Stimulated activated CD4-positive, alpha-beta T cell treated with anti-CD3 and anti-CD28 coated beads, TNF-alpha, amount 100 ng/mL, for 1 hour (primary cell): ENCODE measurements at regions not wholly inside any gene's neighbourhood (a gene's known extent, or its start where the extent isn't known, plus 50 kb on each side); places are given as distances from the start of the nearest gene placed in this dataset.

Experiments used
- DNase-seq, 3 donors: peaks; one replicate each; pipeline ENCODE4 v3.0.0-alpha.2; 2020; ENCODE audit warnings: low read depth in 3 of 3, low spot score in 1 of 3

DNA sequence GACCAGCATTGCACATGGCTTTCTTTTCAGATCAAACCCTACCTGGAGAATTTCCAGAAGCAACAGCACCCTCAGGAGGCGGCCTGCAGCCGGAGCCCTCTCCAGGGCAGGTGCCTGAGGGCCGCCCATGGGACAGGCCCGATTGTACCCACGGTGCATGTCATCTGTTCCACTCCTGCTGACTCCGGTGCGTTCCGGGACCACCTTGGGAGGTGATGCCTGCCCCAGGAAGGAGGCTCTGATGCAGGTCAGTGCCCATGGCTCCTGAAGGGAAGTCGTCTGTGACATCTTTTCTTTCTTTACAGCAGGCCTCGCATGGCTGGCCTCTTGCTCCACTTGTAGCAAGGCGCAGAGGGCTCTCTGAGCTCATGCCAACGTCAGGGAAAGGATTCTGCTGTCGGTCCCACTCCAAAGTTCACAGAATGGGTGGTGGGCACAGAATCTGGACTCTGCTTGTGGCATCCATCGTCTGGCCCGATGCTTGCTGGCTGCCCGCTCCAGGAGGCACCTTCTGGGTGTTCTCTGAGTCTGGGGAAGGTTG is 160.7 kb upstream of the RTL1 start:
- DNase-seq: no peak

DNA sequence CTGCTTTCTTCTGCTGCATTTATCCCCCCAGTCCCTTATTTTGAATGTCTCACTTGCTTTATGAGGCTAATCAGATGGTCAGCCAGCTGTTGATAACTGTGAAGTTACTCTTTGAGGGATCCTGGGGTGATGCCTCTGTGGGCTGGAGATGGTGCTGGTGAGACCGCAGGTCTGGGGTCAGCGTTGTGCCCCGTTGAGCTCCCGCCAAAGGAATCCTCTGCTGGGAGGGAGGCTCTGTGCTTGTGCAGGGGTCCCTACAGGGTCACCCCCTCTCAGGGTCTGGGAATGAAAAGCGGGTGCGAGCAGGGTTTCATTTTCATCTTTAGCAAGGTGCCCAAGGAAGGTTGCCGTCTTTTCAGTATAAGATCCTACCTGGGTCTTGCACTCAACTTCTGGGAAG is 161.2 kb upstream of the RTL1 start:
- DNase-seq: no peak

DNA sequence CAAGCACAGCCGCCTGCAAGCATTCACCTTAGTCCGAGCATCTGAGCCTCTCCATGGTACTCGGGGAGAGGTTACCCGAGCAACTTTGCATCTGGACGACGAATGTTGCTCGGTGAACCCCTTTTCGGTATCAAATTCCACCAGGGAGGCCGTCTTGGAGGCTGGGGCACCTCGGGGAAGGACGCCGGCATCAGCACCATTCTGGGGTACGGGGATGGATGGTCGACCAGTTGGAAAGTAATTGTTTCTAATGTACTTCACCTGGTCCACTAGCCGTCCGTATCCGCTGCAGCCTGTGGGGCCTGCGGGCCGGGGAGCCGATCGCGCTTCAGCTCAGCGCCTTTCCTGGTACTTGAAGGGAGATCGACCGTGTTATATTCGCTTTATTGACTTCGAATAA is 161.7 kb upstream of the RTL1 start:
- DNase-seq: no peak

DNA sequence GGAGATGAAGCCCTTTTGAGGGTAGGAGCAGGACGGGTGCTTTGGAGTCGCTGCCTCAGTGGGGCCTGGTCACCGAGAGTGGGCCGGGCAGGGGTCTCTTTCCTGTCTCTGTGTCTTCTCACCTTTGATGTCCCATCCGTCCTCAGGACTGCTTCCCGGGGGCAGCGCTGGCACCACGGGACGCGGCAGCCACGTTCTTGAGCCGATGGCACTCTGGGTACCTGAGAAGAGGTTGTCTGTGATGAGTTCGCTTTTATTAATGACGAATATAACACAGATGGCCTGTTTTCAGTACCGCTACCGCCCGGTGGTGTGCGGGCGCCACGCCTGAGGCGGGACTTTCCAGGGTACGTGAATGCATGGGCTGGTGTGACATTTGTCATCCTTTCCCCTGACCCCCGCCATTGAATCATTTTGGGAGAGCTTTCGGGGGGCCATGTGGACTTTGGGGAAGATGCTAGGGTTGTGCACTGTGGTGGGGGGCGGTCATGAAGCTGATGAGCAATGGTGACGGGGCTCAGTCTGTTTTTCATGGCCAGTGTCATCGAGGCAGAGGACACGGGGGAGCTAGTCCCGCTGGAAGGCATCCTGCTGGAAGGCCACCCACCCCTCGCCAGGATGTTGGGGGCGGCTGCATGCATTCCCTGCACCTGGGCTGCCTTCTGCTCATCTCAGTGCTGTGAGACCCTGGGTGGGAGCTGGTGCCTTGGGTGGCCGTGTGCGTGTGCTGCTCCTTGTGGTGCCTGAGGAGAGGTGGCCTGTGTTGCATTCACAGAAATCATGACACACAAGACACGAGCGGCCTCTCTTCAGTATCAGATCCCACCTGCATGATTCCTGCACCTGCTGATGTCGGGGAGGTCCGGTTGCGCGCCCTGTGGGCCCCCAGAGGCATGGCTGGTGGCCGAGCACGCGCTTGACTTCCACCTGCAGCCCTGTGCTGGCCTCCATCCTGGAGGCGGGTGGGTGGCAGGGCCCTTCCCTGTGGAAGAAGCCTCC is 162.5 kb upstream of the RTL1 start:
- DNase-seq: no peak

DNA sequence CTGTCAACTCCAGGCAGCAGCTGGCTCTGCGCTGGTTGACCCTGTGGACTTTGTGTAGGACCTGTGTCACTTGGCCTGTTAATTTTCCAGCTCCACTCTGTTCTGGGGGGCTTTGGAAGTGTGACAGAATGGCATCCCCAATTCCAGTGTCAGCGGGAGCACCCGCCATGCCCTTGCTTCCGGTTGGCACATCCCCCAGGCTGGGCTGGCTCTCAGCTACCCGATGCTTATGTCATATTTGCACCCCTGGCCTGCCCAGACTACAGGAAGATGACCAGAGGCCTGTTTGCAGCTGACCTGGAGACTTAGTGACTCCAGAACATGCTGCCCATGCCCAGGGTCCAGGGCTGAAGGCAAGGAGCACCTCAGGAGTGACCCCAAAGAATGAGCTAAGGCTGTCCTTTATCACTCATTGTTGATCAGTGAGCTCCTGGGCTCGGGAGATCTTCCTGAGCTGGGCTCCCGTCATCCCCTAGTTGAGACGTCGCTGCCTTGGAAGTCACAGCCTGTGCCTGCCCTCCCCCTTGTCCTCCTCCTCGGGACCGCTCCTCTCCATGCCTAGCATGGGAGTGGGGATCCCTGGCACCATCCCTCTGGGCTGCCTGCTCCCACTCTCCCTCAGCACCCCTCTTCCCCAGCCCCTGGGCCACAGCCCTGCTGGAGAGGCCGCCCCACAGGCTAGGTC is 163.4 kb upstream of the RTL1 start:
- DNase-seq: no peak

DNA sequence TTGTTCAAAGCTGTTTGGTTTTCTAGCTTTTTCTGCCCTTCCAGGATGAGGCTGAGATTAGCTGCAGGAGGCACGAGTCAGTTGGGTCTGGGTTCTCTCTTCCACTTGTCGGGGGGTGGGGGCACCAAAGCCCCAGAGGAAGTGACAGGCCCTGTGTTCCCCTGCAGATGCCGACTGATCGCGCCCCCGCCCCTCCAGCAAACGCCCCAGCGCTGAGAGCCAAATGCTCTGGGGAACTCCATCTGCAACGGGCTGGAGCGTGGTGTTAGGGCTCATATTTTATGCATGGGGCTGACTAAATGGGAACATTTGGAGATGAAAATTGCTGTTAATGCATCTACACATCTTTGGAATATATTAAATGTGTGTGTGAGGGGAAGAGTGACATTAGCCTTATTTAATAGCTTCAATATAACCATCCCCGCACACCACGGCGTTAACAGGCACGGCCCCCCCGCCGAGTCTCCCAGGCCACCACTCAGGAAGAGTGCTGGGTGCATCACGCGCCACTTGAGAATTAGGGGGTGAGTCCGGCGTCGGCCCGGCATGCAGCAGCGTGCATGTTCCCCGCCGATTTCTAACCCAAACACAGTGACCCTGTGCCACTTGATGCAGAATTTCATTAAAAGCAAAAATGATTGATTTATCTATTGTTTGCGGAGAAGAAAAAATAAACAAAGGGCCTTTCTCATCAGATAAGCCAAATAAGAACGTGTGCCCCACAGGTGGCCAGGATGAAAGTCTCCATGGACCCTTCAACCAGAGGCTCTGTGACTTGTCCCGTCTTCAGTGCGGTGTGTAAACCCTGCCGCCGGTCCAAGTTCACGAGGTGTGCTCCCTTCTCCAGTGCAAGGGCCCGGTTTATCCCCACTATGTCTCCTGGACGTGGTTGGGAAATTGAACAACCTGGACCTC is 165.0 kb upstream of the RTL1 start:
- DNase-seq: no peak

DNA sequence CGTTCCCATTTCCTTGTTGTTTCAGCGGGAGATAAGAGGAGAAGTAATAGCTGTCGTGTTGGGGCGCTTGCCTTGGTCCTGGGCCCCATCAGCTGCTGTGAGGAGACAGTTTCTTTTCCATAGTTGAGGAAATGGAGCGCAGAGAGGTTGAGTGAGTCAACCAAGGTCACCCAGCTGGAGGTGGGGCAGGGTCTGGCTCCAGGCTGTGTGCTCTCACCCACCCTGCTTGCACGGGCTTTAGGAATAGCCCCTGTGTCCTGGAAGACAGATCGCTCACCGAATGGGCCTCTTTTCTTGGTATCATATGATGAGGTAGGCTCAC is 165.7 kb upstream of the RTL1 start:
- DNase-seq: no peak

DNA sequence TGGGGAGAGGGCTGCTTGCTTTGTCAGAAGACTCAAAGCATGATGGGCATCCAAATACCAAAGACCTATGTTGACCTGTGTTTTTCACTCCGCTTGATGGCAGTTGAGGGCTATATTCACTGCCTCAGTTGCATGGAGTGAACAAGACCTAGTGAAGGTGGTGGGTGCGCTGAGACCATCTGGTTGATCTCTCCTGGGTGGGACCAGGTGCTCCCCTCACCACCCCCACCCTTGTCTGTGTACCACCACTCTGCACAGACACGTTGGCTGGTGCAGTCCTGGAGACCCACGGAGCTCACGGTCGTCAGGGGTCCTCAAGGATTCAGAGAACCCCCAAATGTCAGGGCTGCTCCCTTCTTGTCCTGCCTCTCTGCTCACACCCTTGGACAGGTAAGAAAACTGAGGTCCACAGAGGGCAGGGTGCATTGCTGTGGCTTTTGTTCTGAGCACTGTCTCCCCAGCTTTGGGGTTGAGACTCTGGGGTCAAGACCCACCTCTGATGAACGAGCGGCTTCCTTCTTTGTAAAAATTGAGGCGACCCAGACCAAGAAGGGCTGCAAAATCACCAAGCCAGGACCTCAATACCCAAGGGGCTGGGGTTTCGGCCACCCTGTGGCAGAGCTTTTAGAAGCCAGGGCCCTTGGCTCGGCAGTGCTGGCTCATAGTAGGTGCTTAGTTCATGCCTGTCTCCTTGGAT is 166.3 kb upstream of the RTL1 start:
- no peak for DNase-seq

DNA sequence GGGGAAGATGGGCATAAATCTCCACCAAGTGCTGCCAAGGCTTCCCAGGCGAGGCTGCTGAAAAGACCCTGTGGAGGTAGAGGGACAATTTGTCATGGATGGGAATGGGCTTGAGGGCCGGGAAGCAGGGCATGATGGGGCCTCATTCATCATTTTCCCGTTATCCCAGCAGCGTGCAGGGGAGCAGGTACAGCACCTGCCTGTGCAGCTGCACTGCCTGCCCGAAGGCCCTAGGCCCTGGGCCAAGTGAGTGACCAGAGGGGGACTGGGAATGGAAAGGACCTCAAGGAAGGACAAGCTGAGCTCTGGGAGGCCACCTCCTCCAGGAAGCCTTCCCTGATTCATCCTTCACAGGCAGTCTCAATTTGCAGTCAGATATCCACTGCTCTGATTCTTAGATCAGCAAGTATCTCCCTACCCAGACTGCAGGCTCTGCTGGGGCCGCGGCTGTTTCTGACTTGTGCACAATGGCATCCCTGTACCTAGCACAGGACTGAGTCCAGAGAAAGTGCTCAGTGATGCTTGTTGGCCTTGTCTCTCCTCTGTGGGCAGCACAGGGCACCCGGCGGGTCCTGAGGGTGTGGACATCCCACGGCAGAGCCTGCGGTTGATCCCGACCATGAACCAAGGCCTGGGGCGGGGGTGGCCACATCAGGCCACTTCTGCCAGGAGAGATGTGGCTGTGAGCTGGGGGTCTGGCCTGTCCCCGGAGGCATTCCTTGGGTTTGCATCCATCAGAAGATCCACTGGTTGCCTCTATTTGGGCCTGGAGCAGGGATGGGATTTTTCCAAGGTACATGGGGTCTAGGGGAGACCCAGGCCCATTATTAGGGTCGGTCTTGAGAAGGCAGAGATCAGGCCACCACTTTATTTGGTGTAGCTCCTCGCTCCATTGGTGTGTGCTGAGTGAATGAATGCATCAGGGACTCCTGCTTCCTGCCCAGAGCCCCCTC is 167.3 kb upstream of the RTL1 start:
- DNase-seq: no peak

DNA sequence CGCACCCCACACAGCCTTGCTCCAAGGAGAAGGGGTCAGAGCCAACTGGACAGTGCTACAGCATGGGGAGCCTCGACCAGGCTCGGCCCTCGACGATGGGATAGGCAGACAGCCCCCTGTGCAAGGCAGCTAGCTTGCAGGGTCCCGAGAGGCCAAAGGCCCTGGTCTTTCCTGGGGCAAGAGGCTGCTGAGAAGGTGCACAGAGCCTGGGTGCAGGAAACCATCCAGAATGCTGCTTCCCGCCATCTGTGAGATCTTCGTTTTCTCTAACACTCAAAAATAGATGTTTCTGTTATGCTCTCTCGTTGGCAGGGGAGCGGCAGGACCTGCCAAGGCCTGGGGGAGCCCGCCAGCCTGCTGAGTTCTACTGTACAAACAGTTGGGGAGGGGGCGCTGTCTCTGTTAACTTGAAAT is 168.0 kb upstream of the RTL1 start:
- no peak for DNase-seq

DNA sequence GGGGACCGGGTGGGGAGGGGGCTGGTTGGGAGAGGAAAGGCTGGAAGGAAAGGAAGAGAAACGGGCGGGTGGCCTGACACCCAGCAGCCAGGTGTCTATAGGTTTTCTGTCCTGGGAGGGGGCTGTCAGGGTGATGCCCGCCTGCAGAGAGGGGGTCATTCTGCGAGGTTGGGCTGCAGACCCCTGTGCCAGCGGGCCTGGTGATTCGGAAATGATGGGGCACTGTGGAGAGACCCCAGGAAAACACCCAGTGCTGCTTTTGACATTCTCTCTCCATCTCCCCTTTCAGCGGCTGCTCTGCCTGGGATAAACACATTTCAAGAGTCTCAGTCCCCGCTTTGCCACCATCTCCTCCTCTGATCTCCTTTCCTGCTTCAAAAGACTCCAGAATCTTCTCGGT is 168.5 kb upstream of the RTL1 start:
- no peak for DNase-seq

DNA sequence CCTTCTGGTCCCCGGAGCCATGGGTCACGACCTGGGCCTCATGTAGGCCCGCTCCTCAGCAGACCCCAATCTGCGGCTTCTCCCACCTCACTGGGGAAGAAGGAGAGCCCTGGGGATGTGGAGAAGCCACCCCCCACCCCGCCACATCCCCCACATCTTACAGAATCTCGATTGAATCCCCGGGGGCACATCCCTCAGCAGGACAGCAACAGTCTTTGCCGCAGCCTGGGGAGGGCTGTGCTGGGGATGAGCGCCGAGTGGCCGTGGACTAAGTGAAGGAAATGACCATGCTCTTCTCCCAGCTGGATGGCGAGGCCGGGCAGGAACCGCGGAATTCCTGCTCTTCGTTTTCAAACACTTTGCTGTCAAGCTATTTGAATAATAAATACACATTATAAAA is 169.0 kb upstream of the RTL1 start:
- DNase-seq: no peak

DNA sequence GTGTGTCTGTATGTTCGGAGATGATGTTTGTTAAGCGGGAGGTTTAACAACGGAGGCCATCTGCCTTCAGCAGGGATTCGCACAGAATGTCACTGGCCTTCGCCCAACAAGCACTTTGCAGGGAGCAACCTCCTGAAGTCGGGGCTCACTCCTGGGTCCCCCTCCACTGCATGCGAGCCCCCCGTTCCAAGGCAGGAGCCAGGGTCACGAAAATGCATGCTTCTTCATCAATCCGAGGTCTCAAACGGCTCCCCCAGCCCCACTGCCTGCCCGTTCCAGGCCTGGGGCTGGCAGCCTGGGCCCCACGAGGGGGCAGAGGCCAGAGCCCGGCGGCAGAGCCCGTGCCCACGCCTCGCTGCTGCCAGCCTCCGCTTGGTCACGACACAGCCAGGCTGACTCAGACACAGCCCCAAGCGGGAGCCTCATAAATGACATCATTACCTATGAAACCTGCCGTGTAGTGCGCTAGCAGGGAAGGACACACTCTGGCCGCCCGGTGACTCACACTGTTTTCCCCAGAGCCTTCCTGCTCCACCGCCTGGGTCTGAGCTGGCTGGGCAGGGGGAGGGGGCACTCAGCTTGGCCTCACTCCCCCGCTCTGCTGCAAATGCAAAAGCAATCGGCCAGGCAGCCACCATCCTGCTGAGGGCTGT is 169.5 kb upstream of the RTL1 start:
- DNase-seq: no peak

DNA sequence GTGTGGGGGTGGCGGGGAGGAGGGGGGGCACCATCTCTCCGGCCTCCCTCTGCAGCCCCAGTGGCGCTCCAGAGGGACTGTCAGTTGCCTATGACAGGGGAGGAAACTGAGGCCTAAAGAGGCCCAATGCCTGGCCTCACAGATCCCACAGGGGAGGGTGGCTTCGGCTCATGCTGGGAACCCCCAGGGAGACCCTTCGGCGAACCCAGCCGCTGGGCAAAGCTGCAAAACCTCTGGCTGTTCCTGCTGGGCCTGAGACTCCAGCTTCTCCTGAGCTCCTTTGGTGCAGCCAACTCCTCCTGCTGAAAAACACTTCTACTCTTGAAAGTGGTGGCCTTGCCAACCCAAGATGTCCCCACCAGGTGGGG is 170.1 kb upstream of the RTL1 start:
- DNase-seq: no peak

DNA sequence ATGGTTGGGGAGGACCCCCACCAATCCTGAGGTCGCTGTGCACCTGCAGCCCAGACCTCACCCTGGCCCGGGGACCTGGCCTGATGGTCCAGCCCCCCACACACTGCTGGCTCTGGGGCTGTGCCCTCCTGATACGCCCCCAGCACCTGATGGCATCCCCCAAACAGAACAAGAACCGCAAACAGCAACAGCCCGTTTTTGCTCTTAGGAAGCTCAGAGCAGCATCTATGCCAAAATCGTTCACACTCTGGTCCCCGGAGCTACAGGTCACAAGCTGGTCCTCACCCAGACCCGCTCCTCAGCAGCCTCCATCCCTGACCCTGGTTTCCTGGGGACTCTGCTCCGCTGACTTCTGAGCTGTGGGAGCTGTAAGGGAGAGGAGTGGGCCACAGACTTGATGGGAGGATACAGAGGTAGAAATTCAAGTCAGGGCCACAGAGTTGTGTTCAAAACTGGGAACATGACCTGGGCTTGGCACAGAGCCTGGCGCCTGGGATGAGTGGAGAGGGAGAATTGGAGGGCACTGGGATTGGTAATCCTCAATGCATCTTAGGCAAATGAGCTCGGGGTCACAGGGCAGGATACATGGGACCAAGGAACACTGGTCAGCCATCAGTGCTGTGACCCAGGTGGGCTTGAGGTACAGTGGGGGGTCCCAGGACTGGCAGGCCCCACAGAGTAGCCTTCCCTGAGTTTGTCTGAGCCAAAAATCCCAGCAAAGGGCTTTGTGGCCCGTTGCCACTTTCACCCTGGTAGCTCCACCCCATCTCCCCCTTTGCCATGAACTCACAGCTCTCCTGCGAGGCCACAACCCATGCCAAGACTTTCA is 170.9 kb upstream of the RTL1 start:
- DNase-seq: no peak

DNA sequence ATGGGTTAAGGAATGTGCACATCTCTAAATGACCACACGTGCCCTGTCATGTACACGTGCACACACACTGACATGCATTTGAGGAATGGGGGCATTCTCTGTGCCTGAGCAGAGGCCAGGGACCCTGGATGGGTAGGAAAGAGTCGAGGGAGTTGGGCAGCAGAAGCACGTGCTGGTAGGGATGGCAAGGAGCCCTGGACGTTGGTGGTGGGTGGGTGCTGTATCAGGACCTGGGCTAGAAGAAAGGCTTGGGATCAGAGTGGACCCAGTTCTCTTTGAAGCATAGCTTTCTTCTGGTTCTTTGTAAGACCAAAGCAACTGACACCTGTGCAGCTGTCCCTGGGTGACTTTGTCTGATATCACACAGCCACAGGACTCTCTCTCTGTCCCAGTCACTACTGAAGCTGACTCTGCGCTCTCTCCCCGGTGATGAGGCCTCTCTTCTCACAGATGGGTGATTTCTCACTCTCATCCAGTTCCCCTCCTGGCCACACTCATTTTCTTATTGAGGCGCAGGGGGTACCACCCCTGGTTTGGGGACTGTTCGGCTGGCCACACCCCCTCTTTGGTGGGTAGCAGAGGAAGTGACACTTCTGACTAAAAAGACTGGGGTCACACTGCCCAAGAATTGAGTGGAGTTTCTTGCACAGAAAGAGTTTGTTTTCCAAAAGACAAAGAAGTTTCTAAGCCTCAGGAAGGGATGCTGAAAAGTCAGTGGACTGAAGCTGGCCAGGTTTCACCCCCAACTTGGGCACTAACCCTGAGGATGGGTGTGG is 171.7 kb upstream of the RTL1 start:
- DNase-seq: no peak

DNA sequence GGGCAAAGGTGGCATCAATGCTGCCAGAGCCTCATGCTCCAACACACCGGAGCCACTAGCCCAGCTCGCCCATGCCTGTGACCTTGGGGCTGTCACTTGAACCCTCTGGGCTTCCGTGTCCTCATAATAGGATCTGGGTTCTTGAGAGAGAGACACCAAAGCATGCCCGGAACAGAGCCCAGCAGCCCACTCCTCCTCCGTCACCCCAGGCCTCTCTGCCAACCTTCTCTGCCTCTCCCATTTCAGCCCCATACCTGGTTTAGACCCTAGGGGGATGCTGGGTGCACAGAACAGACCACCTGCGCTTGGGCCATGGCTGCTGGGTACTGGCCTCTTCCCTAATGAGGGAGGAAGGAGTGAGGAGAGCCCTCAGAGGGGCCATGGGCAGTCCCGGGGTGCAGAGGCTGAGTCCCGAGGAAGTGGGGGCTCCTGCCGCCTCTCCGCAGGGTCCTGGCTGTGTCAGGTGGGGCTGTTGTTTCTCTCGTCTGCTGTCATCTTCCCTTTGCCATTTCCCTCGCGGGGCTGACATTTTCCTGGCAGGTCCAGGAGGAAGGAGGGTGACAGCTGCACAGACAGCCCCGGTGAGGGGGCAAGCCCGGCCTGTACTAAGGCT is 172.4 kb upstream of the RTL1 start:
- DNase-seq: no peak
